Prostate gland (tissue), 2 donors: ENCODE measurements at regions not wholly inside any gene's neighbourhood (a gene's known extent, or its start where the extent isn't known, plus 50 kb on each side); places are given as distances from the start of the nearest gene placed in this dataset.

Experiments used
- POLR2A ChIP-seq: fragments of 450-650 bp; IDR thresholded peaks from one replicate; pipeline ENCODE4 v1.6.1; 2016; ENCODE audit warnings: antibody characterized with exemption, mild to moderate bottlenecking
- POLR2AphosphoS5 ChIP-seq: sonication (generic); formaldehyde crosslinking; IDR thresholded peaks from one replicate; pipeline ENCODE4 v1.6.1; 2017; ENCODE audit warnings: antibody characterized with exemption
- TF ChIP-seq, protein P1 (sequence below), 4 experiments: fragments of 200-600 bp in 2 of 4; fragments of 450-650 bp in 2 of 4; sonication (generic) in 2 of 4; IDR thresholded peaks; 1 replicate in 3 of 4; 2 replicates in 1 of 4; pipeline ENCODE4 v1.5.1; 2016 to 2019; ENCODE audit warnings: antibody characterized with exemption in 4 of 4, mild to moderate bottlenecking in 2 of 4, moderate library complexity in 2 of 4

DNA sequence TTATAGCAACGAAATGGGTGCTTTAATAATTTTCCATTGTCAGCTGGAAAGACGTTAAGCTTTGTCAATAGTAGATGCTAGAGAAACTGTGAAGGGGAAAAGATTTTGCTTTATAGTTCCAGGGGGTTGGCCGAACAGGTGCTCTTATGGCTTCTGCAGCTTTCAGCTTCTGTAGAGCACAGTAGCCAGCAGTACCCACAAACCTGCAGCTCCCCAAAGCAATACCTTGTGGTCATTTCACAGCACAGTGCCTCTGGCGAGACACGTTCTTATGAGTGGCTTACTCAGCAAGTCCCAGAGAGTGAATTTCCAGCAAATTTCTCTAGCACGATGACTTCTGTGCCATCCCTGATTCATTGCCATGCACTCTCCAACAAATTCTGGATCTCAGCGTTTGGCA is 416.3 kb upstream of the ATP2B1 start:
- TF ChIP-seq, protein P1, sequence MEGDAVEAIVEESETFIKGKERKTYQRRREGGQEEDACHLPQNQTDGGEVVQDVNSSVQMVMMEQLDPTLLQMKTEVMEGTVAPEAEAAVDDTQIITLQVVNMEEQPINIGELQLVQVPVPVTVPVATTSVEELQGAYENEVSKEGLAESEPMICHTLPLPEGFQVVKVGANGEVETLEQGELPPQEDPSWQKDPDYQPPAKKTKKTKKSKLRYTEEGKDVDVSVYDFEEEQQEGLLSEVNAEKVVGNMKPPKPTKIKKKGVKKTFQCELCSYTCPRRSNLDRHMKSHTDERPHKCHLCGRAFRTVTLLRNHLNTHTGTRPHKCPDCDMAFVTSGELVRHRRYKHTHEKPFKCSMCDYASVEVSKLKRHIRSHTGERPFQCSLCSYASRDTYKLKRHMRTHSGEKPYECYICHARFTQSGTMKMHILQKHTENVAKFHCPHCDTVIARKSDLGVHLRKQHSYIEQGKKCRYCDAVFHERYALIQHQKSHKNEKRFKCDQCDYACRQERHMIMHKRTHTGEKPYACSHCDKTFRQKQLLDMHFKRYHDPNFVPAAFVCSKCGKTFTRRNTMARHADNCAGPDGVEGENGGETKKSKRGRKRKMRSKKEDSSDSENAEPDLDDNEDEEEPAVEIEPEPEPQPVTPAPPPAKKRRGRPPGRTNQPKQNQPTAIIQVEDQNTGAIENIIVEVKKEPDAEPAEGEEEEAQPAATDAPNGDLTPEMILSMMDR (IDR thresholded peaks at IDR 0.05): no peak
- TF ChIP-seq POLR2AphosphoS5 (no peak), POLR2A (no peak)
